HG03060 (cell line): ENCODE measurements at regions not wholly inside any gene's neighbourhood (a gene's known extent, or its start where the extent isn't known, plus 50 kb on each side); places are given as distances from the start of the nearest gene placed in this dataset.

ENCODE experiments used
- ATAC-seq: cut with Tn5 transposase; IDR thresholded peaks from one replicate; pipeline ENCODE4 v1.9.1; 2021; ENCODE audit warnings: low read depth, moderate number of reproducible peaks; ENCODE audit not compliant: unreplicated experiment

DNA sequence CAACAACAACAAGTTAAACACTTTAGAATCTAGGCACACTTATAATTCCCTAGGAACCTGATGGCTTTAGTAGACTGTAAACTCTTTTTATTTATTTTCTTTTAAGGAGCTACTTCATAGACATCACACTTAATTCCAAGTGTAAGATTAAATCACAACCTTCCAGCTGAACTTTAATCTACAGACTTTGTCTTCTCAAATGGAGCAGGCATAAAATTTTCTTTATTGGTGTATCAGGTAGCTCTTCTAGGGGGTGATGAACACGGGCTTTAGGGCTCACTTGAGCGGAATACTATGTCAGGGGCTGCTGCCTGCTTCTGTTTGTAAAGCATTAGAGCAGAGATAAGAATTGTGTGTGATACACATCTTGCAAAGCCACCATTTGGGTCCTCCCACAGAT, 525.8 kb upstream of the FAT3 start:
- no peak for ATAC-seq

DNA sequence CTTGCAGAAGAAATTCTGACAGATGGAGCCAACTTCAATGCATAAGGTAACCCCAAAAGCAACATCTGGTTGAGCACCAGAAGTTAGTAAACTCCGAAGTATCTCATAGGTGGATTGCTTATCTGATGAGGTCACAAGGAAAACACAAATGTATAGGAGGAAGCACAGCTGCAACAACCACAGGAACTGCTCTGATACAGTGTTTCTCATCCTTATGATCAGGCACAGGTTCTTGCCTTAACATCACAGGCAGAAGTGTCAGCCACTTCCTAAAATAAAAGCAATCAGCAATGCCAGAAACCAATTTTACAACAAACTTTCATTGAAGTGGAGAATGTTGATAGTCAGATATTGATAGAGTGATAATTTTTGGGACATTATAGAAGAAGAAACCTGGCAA, 530.3 kb upstream of the FAT3 start:
- ATAC-seq: no peak

DNA sequence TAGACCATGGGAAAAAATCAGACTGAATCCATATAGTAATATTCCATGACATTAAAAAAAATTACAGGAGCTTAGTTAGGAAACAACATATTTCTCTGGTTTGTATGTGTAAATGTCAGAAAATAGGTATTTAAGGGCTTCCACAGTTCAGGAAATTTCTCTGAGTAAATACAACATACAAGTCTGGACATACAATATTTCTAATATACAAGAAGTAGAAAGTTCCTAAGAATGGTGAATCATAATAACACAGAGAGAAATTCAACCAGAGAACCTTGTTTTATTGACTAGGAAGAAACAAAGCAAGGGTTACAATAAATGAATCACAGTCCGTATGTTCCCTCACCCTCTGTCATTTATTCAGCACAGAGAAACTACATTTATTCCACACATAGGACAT, 532.7 kb upstream of the FAT3 start:
- ATAC-seq: no peak

DNA sequence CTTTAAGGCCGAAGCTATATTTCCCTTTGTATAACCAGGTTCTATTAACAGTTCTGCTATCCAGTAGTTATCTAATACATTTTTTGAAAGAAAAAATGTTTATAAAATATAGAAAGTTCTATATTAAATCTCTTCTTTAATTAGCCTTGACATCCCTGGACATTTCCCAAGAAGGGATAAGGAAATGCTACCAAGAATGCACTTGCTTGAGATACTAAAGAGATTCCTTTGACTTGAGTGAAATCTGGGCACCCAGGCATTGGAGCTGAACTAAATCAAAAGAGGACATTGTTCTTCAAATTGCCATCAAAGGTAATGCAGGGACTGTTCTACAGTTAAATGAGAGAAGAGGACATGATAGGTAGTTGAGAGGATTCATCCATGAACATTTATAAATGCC, 535.9 kb upstream of the FAT3 start:
- ATAC-seq: no peak

DNA sequence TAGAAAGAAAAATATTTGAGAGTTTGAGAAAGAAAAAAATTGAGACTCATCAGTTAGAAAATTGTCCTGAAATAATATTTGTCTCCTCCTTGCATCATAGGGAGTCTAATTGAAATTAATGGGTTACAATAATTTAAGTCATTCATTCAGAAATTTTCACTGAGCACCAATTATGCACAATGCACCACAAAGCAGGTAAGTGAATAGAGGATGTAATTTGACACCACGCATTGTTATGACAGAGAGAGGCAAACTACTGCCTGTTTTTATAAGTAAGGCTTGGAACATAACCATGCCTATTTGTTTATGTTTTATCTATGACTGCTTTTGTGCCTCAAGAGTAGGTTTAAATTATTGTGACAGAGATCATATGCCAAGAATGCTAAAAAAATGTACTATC, 537.9 kb upstream of the FAT3 start:
- no peak for ATAC-seq

DNA sequence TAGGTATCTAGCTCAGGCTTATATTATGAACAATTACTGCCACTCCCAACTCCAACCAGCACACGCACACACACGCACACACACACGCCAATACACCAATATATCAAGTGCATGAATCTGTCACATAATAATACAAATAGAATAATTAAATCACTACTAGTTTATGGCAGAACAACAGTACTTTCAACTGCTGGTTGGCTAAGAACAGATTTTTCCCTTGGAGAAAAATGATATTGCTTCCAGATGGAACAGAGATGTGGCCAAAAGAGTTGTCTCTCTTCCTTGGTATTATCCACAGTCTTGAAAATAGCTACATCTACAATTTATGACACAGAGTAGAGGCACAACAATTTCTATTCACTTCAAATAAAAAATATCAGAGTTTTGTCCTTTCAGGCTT, 538.3 kb upstream of the FAT3 start:
- no peak for ATAC-seq

DNA sequence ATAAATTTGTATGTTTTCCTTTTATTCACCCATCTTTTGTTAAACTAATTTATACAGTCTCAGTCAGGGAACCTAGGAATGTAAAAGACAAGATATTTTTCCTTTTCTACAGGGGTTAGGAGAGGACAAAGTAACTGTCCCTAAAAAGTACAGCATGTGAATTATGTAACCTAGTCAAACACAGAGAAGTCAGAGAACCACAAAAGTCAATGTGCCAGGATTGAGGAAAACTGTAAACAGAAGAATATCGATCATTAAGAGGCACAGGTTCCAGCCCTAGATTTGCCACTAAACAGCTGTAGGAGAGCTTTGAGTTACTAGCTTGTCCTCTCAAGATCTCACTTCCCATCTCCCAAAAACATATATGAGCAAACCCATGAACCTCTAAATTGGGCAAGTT, 550.9 kb upstream of the FAT3 start:
- ATAC-seq: no peak

DNA sequence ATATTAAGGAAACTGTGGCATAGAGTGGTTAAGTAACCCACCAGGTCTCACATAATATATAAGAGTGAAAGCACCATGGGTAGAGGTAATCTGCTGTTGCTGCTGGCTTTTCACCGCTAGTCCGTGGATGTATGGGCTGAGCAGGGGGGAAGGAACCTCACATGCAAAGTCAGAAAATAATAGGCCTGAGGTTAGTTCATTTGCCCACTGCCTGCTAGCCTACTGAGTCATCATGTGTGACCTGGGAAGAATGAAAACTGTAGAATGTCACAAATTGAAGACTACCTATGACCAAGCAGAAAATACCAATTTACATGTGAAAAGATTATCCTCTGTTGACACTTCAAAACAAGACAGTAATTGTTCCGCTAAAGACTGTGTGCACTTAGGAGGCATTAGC, 560.1 kb upstream of the FAT3 start:
- ATAC-seq: no peak

DNA sequence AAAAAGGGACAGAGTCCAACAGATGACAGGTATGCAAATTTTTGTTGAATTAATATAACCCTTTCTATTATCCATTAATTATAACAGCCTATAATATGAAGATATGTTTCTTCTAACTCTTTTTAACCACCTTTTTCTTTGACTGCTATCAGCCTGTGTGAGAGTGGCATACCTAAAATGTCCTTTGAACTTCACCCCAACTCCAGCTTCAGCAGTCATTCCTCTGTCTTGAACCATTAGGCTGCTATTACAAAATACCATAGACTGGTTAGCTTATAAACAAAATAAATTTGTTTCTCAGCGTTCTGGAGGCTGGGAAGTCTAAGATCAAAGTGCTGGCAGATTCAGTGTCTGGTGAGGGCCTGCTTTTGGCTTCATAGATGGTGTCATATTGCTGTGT, 564.6 kb upstream of the FAT3 start:
- ATAC-seq: no peak

DNA sequence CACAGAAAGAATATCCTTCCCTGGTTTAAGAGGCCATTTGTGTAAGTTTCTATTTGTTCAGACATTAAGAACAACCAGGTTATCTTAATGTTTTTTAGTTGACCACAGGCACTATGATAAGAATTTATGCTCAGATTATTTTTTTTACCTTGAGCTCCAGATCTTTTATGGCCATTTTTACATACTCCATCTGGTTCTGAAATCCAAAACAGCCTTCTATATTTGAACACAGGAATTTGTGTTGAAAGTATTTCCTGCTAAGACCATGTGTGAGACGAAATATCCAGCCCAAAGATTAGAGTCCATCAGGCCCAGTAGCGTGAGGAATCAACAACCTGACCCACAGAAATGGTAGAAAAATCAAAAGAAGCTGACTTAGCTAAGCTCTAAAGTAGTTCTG, 569.9 kb upstream of the FAT3 start:
- no peak for ATAC-seq

DNA sequence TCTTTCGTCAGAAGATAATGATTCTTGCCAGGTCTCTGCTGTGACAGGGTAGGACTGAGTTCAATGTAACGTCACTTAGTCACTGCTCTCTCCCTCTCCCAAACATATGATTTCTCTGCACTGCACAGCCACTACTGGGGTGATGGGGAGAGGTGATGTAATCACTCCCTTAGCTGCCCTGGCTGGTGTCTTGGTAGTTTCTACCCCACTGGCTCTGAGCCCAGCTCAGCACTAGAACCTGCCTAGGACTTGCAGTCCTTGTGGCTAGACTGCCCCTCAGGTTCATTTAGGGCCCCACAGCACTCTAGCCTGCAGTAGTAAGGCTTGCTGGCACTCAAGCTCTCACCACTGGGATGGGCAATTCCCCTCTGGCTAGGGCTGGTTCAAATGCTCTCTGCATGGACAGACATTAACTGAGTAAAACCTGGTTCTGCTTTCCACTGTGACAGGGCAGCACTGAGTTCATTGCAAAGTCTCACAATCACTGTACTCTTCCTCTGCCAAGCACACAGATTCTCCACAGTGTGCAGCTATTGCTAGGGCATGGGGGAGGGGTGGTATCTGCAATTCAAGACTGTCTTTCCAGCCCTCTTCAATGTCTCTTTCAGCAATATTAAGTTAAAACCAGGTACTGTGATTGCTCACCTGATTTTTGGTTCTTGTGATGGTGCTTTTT, 571.4 kb upstream of the FAT3 start:
- ATAC-seq: no peak

DNA sequence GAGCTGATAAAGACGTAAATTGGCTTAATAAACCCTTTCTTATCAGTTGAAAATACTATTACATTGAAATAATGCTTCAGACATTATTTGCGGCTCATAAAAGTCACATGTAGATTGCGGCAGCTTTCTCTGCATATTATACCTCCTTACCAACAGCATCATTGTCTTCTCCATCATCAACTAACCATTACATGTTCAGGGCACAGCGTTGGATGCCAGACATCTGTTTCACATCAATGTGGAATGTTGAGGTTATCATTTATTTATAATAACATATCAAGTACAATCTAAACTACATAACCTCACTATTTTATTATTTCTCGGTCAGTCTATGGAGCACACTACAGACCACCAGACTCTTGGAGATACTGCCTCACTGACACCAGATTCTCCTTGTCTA, 573.8 kb upstream of the FAT3 start:
- ATAC-seq: no peak

DNA sequence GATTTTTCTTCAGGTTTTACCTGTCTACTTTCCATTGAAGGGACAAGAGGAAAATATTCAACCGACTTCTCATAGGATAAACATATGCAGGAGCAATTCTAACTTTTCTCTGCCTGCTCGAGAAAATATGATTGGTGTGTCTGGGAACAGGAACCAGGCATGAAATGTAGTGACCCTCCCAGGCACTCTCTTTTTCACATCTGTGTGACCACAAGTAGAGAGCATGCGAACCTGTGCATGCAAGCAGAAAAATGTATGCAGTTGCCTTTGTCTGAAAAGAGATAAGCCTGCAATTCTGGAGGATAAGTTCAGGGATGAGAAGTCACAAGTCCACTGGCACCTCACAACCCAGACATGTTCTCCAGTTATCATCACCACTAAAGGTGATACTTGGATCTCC, 583.5 kb upstream of the FAT3 start:
- ATAC-seq: no peak

DNA sequence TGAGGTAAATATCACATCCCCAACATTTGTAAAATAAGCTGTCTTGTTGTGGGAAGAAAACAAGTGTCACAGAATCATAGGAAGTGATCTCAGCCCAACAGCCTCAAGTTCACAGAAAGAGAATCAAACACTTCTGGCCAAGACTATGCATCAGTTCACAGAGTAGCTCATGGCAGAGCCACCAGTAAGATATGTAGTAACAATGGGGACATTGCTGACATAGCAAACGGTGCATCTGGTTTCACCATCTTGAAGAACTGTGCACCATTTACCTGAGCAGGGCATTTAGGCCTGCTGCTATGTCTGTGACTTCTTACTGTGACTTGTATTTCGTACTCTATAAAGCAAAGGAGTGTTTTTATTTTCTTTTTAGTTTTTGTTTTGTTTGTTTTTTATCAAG, 585.3 kb upstream of the FAT3 start:
- ATAC-seq: no peak

DNA sequence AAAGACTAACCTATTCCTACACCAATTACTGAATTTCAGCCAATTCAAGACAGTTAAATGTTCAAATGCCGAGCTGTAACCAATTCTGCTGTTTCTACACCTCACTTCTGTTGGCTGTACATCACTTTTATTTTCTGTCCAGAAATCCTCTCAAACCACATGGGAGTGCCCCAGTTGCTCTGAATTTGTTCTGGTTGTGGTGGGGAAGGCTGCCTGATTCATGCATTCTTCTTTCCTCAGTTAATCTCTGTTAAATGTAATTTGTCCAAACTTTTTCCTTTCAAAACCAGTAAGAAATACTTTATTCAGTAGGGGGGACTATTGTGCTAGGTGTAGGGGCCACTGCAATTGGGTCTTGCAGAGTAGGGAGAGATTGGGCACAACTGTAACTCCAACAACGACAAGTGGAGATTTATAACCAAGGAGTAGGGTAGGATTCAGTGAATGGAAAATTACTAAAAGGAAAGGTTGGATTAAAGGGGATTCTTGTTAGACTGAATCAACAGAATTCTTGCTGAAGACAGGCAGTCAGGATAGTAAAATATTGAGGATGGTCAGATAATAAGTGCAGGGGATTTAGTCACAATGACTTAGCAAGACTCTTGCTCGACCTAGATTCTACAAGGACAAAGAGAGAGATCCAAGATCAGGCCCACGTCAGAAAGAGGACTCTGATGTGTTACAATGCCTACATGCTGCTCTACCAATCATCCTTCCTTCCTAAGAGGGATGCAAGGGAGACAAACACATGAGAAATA, 593.5 kb upstream of the FAT3 start:
- no peak for ATAC-seq

DNA sequence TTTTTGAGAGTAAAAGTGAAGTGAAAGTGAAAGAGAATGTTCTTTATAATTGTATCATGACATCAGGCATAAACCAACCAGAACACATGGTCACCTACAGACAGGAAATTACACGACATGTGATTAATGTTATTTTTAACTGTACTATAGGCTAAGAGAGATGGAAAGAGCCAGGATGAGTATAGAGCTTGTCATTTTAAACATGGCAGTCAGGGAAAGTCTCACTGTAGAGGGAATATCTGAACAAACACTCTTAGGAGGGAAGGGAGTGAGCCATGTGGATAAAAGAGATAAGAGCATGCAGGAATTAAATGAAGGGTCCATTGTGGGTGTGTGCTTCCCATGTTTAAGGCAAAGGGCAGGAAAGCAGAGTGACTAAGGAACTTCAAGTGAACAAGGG, 599.1 kb upstream of the FAT3 start:
- ATAC-seq: no peak

DNA sequence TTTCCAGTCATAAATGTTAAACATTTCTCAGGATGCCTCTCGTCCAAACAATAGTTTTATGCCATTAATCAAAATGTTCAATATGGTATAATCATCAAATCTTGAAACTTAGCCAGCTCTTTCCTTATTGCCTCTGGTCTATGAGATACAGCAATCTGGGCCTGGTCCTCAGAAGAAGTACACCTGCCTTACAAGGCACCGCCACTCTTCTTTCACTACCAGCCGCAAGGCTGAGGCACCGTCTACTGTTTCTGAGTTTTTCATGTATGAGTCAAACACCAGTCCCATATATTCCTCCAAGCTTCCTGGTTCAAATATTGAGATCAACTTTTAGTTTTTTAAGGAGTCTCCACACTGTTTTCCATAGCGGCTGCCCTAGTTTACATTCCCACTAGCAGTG, 600.6 kb upstream of the FAT3 start:
- ATAC-seq: no peak

DNA sequence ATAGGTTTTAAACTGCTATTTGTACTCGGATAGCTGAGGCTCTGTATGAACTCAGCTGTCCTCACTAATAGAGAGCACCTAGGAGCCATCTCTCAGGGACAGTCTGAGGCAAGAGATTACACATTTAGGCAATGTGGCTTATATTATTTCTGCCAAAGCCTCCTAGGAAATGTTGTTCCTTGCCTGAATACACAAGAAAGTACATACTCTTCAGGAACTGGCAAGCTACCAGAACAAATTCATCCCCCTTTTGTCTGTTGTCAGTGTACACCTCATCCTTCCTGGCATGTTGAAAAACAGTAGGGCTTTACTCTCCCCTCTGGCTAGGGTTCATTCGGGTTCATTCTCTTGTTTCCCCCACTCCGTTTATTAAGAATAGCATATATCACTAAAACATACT, 615.9 kb upstream of the FAT3 start:
- no peak for ATAC-seq

DNA sequence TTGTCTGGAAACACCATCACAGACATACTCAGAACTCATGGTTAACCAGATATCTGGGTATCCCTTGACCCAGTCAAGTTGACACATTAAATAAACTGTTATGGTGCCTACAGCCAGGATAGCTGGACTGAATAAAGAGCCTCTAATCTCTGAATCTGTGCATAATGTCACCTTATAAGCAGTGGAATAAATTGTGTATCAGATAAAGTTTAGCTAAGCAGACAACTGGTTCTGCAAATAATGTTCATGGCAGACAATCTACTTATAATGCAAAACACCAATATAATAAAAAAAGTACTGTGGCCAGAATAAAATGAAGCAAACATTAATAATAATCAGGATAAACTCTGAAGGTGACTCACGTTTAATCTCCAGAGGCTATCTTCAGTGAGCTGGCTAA, 628.5 kb upstream of the FAT3 start:
- no peak for ATAC-seq

DNA sequence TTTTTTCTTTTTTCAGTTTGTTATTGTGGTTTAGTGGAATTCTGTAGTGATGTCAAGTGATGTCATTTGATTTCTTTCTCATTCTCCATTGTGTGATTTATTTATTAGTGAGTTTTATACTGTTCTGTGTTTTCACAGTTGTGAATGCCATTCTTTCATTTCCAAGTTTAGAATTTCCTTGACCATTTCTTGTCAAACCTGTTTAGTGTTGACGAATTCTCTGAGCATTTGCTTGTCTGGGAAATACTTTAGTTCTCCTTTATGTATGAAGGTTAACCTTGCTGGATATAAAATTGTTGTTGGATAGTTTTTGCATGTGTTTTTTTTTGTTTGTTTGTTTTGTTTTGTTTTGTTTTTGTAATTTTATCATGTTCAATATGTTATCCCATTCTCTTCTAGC, 633.6 kb upstream of the FAT3 start:
- no peak for ATAC-seq

DNA sequence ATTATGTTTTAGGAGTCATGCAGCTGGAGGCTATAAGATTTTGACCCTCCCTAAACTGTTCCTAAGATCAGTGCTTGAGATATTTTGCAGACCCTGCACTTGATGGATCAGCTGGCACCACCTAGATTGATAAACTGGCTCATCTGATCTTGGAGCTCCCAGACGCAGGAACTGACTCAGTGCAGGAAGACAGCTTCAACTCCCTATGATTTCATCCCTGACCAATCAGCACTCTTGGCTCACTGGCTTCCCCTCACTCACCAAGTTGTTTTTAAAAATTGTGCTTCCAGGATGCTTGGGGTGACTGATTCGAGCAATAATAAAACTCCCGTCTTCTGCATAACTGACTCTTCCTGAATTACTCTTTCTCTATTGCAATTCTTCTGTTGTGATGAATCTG, 637.5 kb upstream of the FAT3 start:
- ATAC-seq: no peak

DNA sequence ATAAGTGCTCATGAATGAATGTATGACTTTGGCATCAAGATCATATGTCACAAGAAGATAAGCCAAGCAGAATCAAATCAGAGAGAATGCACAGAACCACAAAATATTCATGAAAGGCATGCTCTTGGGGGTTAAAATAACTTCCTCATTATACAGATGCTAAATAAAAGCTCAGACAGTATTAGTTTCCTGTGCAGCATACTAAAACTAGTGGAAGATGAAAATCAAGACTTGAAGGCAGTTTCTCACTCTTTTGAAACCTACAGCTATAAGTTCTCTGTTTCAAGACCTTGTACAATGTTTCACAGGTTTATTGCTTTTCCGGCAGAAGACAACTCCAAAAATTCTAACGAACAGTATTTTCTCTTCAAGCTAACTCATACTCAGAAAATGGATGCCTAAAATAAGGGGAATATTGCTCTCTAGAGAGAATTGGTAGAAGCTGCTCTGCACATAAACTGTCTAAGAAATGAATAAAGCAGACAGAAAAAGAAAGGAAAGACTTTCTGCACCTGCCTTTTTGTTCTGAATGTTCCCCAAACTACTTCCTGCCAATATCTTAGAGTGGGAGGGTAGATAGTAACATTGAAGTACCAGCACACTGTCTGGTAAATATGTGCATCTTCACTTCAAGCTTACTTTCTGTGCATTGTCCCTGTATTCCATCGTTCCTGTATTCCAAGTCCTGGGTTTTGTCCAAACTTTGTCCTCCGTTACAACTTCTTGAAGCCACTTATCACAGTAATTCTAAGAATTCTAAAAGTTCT, 639.4 kb upstream of the FAT3 start:
- ATAC-seq: no peak
